HG03469 (cell line): ENCODE measurements at regions not wholly inside any gene's neighbourhood (a gene's known extent, or its start where the extent isn't known, plus 50 kb on each side); places are given as distances from the start of the nearest gene placed in this dataset.

Experiments used
- ATAC-seq: cut with Tn5 transposase; IDR thresholded peaks from one replicate; pipeline ENCODE4 v1.9.1; 2021; ENCODE audit warnings: mild to moderate bottlenecking, moderate library complexity, moderate number of reproducible peaks; ENCODE audit not compliant: unreplicated experiment

GRCh38 chr5:115072266-115073064, 97.2 kb downstream of the TRIM36 start:
- ATAC-seq, result no peak

- no peak for ATAC-seq
Observed at GRCh38 chr5:115070737-115071136, 99.0 kb downstream of the TRIM36 start.

- ATAC-seq, result peak; percentile 32
Observed at GRCh38 chr5:115069087-115069968, 100.4 kb downstream of the TRIM36 start.

- ATAC-seq, result peak; percentile 76
Observed at GRCh38 chr5:115068239-115069086, 101.2 kb downstream of the TRIM36 start.

GRCh38 chr5:115064380-115064779, 105.3 kb downstream of the TRIM36 start:
- no peak for ATAC-seq

- ATAC-seq, result no peak
Observed at GRCh38 chr5:115054387-115054951, 115.2 kb downstream of the TRIM36 start.

GRCh38 chr5:115052948-115053347, 116.8 kb downstream of the TRIM36 start:
- ATAC-seq, result no peak

- ATAC-seq, result no peak
Observed at GRCh38 chr5:115050866-115051265, 118.8 kb downstream of the TRIM36 start.

GRCh38 chr5:115033861-115034260, 135.8 kb downstream of the TRIM36 start:
- ATAC-seq, result peak; percentile 91

GRCh38 chr5:115028557-115028956, 141.2 kb downstream of the TRIM36 start:
- no peak for ATAC-seq

GRCh38 chr5:115024922-115025321, 144.8 kb downstream of the TRIM36 start:
- ATAC-seq, result no peak

GRCh38 chr5:115022303-115022702, 147.4 kb downstream of the TRIM36 start:
- ATAC-seq, result no peak

- ATAC-seq, result no peak
Observed at GRCh38 chr5:115016646-115017045, 153.1 kb downstream of the TRIM36 start.

GRCh38 chr5:114999176-114999575, 170.5 kb downstream of the TRIM36 start:
- no peak for ATAC-seq

- no peak for ATAC-seq
Observed at GRCh38 chr5:114989512-114989911, 180.2 kb downstream of the TRIM36 start.

GRCh38 chr5:114988096-114988495, 181.6 kb downstream of the TRIM36 start:
- no peak for ATAC-seq

GRCh38 chr5:114984796-114985195, 184.9 kb downstream of the TRIM36 start:
- no peak for ATAC-seq

GRCh38 chr5:114981111-114981510, 188.6 kb downstream of the TRIM36 start:
- no peak for ATAC-seq

GRCh38 chr5:114977979-114978573, 191.6 kb downstream of the TRIM36 start:
- ATAC-seq, result peak; percentile 86

- no peak for ATAC-seq
Observed at GRCh38 chr5:114969482-114969881, 200.2 kb downstream of the TRIM36 start.
